Testis (tissue), 2 donors: ENCODE measurements at regions not wholly inside any gene's neighbourhood (a gene's known extent, or its start where the extent isn't known, plus 50 kb on each side); places are given as distances from the start of the nearest gene placed in this dataset.

Source experiments
- DNase-seq: peaks from one replicate; pipeline ENCODE4 v3.0.0-alpha.2; 2019
- H3K27ac ChIP-seq, 2 donors: fragments of 200-600 bp; sonication (generic); one replicate each; pipeline ENCODE4 v1.5.1; 2019
- H3K27me3 ChIP-seq: fragments of 200-600 bp; sonication (generic); one replicate; pipeline ENCODE4 v1.5.1; 2019
- H3K36me3 ChIP-seq: fragments of 200-600 bp; sonication (generic); one replicate; pipeline ENCODE4 v1.5.1; 2017; ENCODE audit warnings: low read depth; ENCODE audit errors: missing control alignments
- H3K4me1 ChIP-seq: fragments of 200-600 bp; sonication (generic); one replicate; pipeline ENCODE4 v1.5.1; 2019
- H3K4me3 ChIP-seq, 2 donors: fragments of 200-600 bp; sonication (generic); one replicate each; pipeline ENCODE4 v1.5.1; 2017 to 2019
- H3K9me3 ChIP-seq: fragments of 200-600 bp; sonication (generic); one replicate; pipeline ENCODE4 v1.5.1; 2017
- CTCF ChIP-seq, 3 experiments: fragments of 450-650 bp in 2 of 3; fragments of 200-600 bp in 1 of 3; sonication (generic) in 1 of 3; IDR thresholded peaks; one replicate each; pipeline ENCODE4 v1.5.1; 2016 to 2019; ENCODE audit warnings: antibody characterized with exemption in 3 of 3, mild to moderate bottlenecking in 2 of 3, moderate library complexity in 1 of 3
- POLR2A ChIP-seq: fragments of 450-650 bp; IDR thresholded peaks from one replicate; pipeline ENCODE4 v1.6.1; 2017; ENCODE audit warnings: antibody characterized with exemption, mild to moderate bottlenecking, moderate library complexity
- WGBS, 2 donors: methylation state at CpG; one replicate each; pipeline ENCODE4 v1.1.5; 2018; 5-methylcytosine and 5-hydroxymethylcytosine counted together
- intact Hi-C: fragments of 100-400 bp; cut with DNase I; formaldehyde crosslinking; loops from one replicate; pipeline ENCODE4 v1.15.1; 2023; ENCODE audit warnings: low total_unique reads

- Histone ChIP-seq H3K27ac (no peak overlapping the region), H3K4me3 (no peak overlapping the region), H3K27me3 (no peaks in the 10 kb centered on the region), H3K4me1 (no peaks in the 10 kb centered on the region), H3K9me3 (no peaks in the 10 kb centered on the region), H3K36me3 (no peaks in the 10 kb centered on the region)
- DNase-seq, result no peak
- no peak for TF ChIP-seq POLR2A
- no peak for TF ChIP-seq CTCF (IDR thresholded peaks at IDR 0.05)
- 80 to 91% methylated on average over 3 of the region's 3 CpGs for WGBS, 2 donors
- intact Hi-C loops, result no loop called here
Measured at GRCh38 chr6:91572878-91573277, 986.0 kb upstream of the MAP3K7 start.

- no peaks in the 10 kb centered on the region for H3K36me3 ChIP-seq
- intact Hi-C loops, result no loop called here
- H3K27ac ChIP-seq, result no peak overlapping the region
- no peak for DNase-seq
- no peaks in the 10 kb centered on the region for H3K9me3 ChIP-seq
- WGBS, 2 donors, result 93 to 95% methylated on average over 2 of the region's 2 CpGs
- TF ChIP-seq CTCF (IDR thresholded peaks at IDR 0.05) (no peak), POLR2A (no peak)
- no peaks in the 10 kb centered on the region for H3K4me1 ChIP-seq
- H3K27me3 ChIP-seq, result no peaks in the 10 kb centered on the region
- H3K4me3 ChIP-seq, result no peak overlapping the region
Measured at GRCh38 chr6:91569071-91569470, 982.2 kb upstream of the MAP3K7 start.

GRCh38 chr6:91566467-91566866, 979.6 kb upstream of the MAP3K7 start:
- H3K4me3 ChIP-seq, result no peak overlapping the region
- TF ChIP-seq CTCF (IDR thresholded peaks at IDR 0.05), result no peak
- TF ChIP-seq POLR2A, result no peak
- H3K27me3 ChIP-seq, result no peaks in the 10 kb centered on the region
- no peaks in the 10 kb centered on the region for H3K9me3 ChIP-seq
- H3K36me3 ChIP-seq, result no peaks in the 10 kb centered on the region
- H3K4me1 ChIP-seq, result no peaks in the 10 kb centered on the region
- no peak for DNase-seq
- intact Hi-C loops, result no loop called here
- H3K27ac ChIP-seq, result no peak overlapping the region

- intact Hi-C loops, result no loop called here
Measured at GRCh38 chr6:91565207-91565606, 978.3 kb upstream of the MAP3K7 start.

More at GRCh38 chr6:91565207-91565606, 978.3 kb upstream of the MAP3K7 start:
- no peaks in the 10 kb centered on the region for H3K36me3 ChIP-seq
- WGBS, 2 donors, result 91 to 96% methylated on average over 3 of the region's 3 CpGs
- H3K4me3 ChIP-seq, result no peak overlapping the region
- H3K9me3 ChIP-seq, result no peaks in the 10 kb centered on the region
- H3K27ac ChIP-seq, result no peak overlapping the region
- H3K4me1 ChIP-seq, result no peaks in the 10 kb centered on the region
- TF ChIP-seq POLR2A, result no peak
- TF ChIP-seq CTCF (IDR thresholded peaks at IDR 0.05), result no peak
- DNase-seq, result no peak
- H3K27me3 ChIP-seq, result no peaks in the 10 kb centered on the region
